IMR-90 (cell line): ENCODE measurements at regions not wholly inside any gene's neighbourhood (a gene's known extent, or its start where the extent isn't known, plus 50 kb on each side); places are given as distances from the start of the nearest gene placed in this dataset.

Experiments used
- ATAC-seq: fragments of 200-7000 bp; cut with Tn5 transposase; 2 replicates; pipeline ENCODE4 v1.9.1; 2020; ENCODE audit warnings: low read depth, mild to moderate bottlenecking, moderate library complexity
- BruUV-seq: library from RNA; stranded (reverse); fragments of 400-500 nt; replicated peaks from 2 replicates; lab custom pipeline; 2021; lab: Mats Ljungman, UMichigan
- CTCF ChIA-PET: fragments of 300-600 bp; formaldehyde crosslinking; extraction: SDS; loops from one replicate; lab custom pipeline; 2021; ENCODE audit warnings: antibody characterized with exemption; lab: Yijun Ruan, JAX
- POLR2A ChIA-PET: fragments of 300-600 bp; sonication (Branson Sonifier 250); formaldehyde crosslinking; loops from one replicate; lab custom pipeline; 2022; ENCODE audit warnings: antibody characterized with exemption; ENCODE audit not compliant: unreplicated experiment; lab: Charles Lee
- DNase-seq: peaks from one replicate; pipeline ENCODE4 v3.0.0; 2013
- H2AFZ ChIP-seq: replicated peaks from 2 replicates; pipeline ENCODE3; 2013; ENCODE audit warnings: low read length, mild to moderate bottlenecking; ENCODE audit not compliant: poor library complexity
- H2AK5ac ChIP-seq: 2 replicates; pipeline ENCODE4 v1.6.1; 2013; ENCODE audit warnings: low read depth, low read length, inconsistent platforms
- H2AK9ac ChIP-seq: replicated peaks from 2 replicates; pipeline ENCODE3; 2013; ENCODE audit warnings: mild to moderate bottlenecking, low read depth, low read length, moderate library complexity; ENCODE audit not compliant: poor library complexity
- H2BK120ac ChIP-seq: 2 replicates; pipeline ENCODE4 v1.6.1; 2013; ENCODE audit warnings: low read depth, low read length, inconsistent platforms
- H2BK15ac ChIP-seq: 3 replicates; pipeline ENCODE4 v1.6.1; 2013; ENCODE audit warnings: low read depth, low read length, inconsistent platforms
- H2BK20ac ChIP-seq: 2 replicates; pipeline ENCODE4 v1.6.1; 2013; ENCODE audit warnings: low read depth, mild to moderate bottlenecking, inconsistent platforms, low read length, moderate library complexity
- H2BK5ac ChIP-seq: 2 replicates; pipeline ENCODE4 v1.6.1; 2013; ENCODE audit warnings: mild to moderate bottlenecking, low read depth, low read length, inconsistent platforms; ENCODE audit not compliant: poor library complexity, severe bottlenecking
- H3K14ac ChIP-seq: replicated peaks from 2 replicates; pipeline ENCODE4 v1.6.1; 2013; ENCODE audit warnings: low read depth, low read length, inconsistent platforms
- H3K18ac ChIP-seq: 2 replicates; pipeline ENCODE4 v1.6.1; 2013; ENCODE audit warnings: low read depth, low read length, control low read depth
- H3K23ac ChIP-seq: 2 replicates; pipeline ENCODE4 v1.6.1; 2013; ENCODE audit warnings: low read depth, low read length, inconsistent platforms
- H3K27ac ChIP-seq: 2 replicates; pipeline ENCODE4 v1.5.1; 2013; ENCODE audit warnings: mild to moderate bottlenecking, control low read depth, low read length; ENCODE audit not compliant: insufficient read depth
- H3K27me3 ChIP-seq: 2 replicates; pipeline ENCODE4 v1.6.1; 2013; ENCODE audit warnings: low read length; ENCODE audit not compliant: control insufficient read depth, insufficient read depth
- H3K36me3 ChIP-seq: 2 replicates; pipeline ENCODE4 v1.6.1; 2013; ENCODE audit warnings: low read length, mixed read lengths; ENCODE audit not compliant: control insufficient read depth, insufficient read depth
- H3K4ac ChIP-seq: 2 replicates; pipeline ENCODE4 v1.6.1; 2013; ENCODE audit warnings: low read depth, low read length, inconsistent platforms
- H3K4me1 ChIP-seq: 2 replicates; pipeline ENCODE4 v1.6.1; 2013; ENCODE audit warnings: low read length, mixed read lengths; ENCODE audit not compliant: control insufficient read depth, insufficient read depth
- H3K4me2 ChIP-seq: 2 replicates; pipeline ENCODE4 v1.6.1; 2013; ENCODE audit warnings: low read depth, mild to moderate bottlenecking, control low read depth, low read length, moderate library complexity
- H3K4me3 ChIP-seq: 2 replicates; pipeline ENCODE4 v1.5.1; 2013; ENCODE audit warnings: low read depth, mild to moderate bottlenecking, control low read depth, low read length, moderate library complexity; ENCODE audit not compliant: insufficient read depth
- H3K56ac ChIP-seq: 2 replicates; pipeline ENCODE4 v1.6.1; 2013; ENCODE audit warnings: low read length, inconsistent platforms; ENCODE audit not compliant: insufficient read depth; ENCODE audit errors: extremely low read depth
- H3K79me1 ChIP-seq, 2 experiments: 2 replicates each; pipeline ENCODE4 v1.6.1; 2013; ENCODE audit warnings: low read length in 2 of 2, inconsistent platforms in 1 of 2, low read depth in 1 of 2
- H3K9ac ChIP-seq: 2 replicates; pipeline ENCODE4 v1.6.1; 2013; ENCODE audit warnings: low read depth, low read length, control low read depth
- H3K9me1 ChIP-seq: 2 replicates; pipeline ENCODE4 v1.6.1; 2013; ENCODE audit warnings: low read length, inconsistent platforms; ENCODE audit not compliant: insufficient read depth
- H3K9me3 ChIP-seq: 2 replicates; pipeline ENCODE4 v1.6.1; 2013; ENCODE audit warnings: low read length; ENCODE audit not compliant: control insufficient read depth, insufficient read depth
- H4K20me1 ChIP-seq: 2 replicates; pipeline ENCODE4 v1.6.1; 2013; ENCODE audit warnings: low read length, inconsistent platforms; ENCODE audit not compliant: insufficient read depth
- H4K5ac ChIP-seq: 2 replicates; pipeline ENCODE4 v1.6.1; 2013; ENCODE audit warnings: mild to moderate bottlenecking, low read depth, low read length, control low read depth
- H4K8ac ChIP-seq, 2 experiments: 2 replicates each; pipeline ENCODE4 v1.6.1; 2013; ENCODE audit warnings: low read depth in 2 of 2, low read length in 2 of 2, control low read depth in 1 of 2, inconsistent platforms in 1 of 2
- H4K91ac ChIP-seq: 2 replicates; pipeline ENCODE4 v1.6.1; 2013; ENCODE audit warnings: low read depth, low read length, inconsistent platforms; ENCODE audit not compliant: insufficient read depth
- BHLHE40 ChIP-seq: fragments of 150-350 bp; IDR thresholded peaks from 2 replicates; pipeline ENCODE4 v1.6.1; 2016; ENCODE audit warnings: mild to moderate bottlenecking, low read depth, low read length
- CEBPB ChIP-seq: IDR thresholded peaks from 2 replicates; pipeline ENCODE4 v1.6.1; 2012; ENCODE audit warnings: low read depth, low read length, improper control_type of control experiment
- CHD1 ChIP-seq: IDR thresholded peaks from 2 replicates; pipeline ENCODE4 v1.6.1; 2012; ENCODE audit warnings: low read depth, low read length, improper control_type of control experiment
- FOS ChIP-seq: fragments of 150-350 bp; IDR thresholded peaks from 2 replicates; pipeline ENCODE4 v1.6.1; 2016; ENCODE audit warnings: low read depth, low read length
- MAFK ChIP-seq: IDR thresholded peaks from 2 replicates; pipeline ENCODE4 v1.6.1; 2012; ENCODE audit warnings: low read depth, low read length, improper control_type of control experiment
- MAZ ChIP-seq: IDR thresholded peaks from 2 replicates; pipeline ENCODE4 v1.6.1; 2012; ENCODE audit warnings: low read depth, mild to moderate bottlenecking, low read length, improper control_type of control experiment, moderate library complexity, borderline replicate concordance
- NFE2L2 ChIP-seq: fragments of 150-350 bp; IDR thresholded peaks from 2 replicates; pipeline ENCODE4 v1.6.1; 2016; ENCODE audit warnings: low read depth, mild to moderate bottlenecking, low read length
- POLR2A ChIP-seq: IDR thresholded peaks from 2 replicates; pipeline ENCODE4 v1.6.1; 2012; ENCODE audit warnings: mild to moderate bottlenecking, low read depth, low read length
- RAD21 ChIP-seq: IDR thresholded peaks from 2 replicates; pipeline ENCODE4 v1.6.1; 2012; ENCODE audit warnings: low read length, improper control_type of control experiment
- RCOR1 ChIP-seq: IDR thresholded peaks from 2 replicates; pipeline ENCODE4 v1.6.1; 2012; ENCODE audit warnings: mild to moderate bottlenecking, low read length, improper control_type of control experiment; ENCODE audit not compliant: insufficient replicate concordance
- RFX5 ChIP-seq: IDR thresholded peaks from 2 replicates; pipeline ENCODE4 v1.8.0; 2012; ENCODE audit warnings: low read depth, mild to moderate bottlenecking, low read length, moderate library complexity
- SMC3 ChIP-seq: fragments of 150-350 bp; IDR thresholded peaks from 2 replicates; pipeline ENCODE4 v1.6.1; 2016; ENCODE audit warnings: low read depth, mild to moderate bottlenecking, antibody characterized with exemption, low read length, moderate library complexity
- WGBS, 2 experiments: methylation state at CpG; one replicate each; pipeline versions ENCODE4 v1.1.5 to v1.1.7; 2013; ENCODE audit warnings: missing lambda C conversion rate in 2 of 2; ENCODE audit not compliant: insufficient read length in 1 of 2; ENCODE audit errors: extremely low coverage in 2 of 2; 5-methylcytosine and 5-hydroxymethylcytosine counted together
- dilution Hi-C: fragments of 300-500 bp; cut with HindIII; formaldehyde crosslinking; loops from one replicate; pipeline ENCODE4 v1.14.3; 2018; ENCODE audit warnings: low sequenced_read_pairs; ENCODE audit not compliant: unreplicated experiment
- in situ Hi-C: fragments of 300-500 bp; cut with MboI; formaldehyde crosslinking; loops from 3 replicates; pipeline ENCODE4 v1.14.3; 2019; ENCODE audit warnings: low sequenced_read_pairs, inconsistent platforms, mixed read lengths
- intact Hi-C: fragments of 100-400 bp; cut with micrococcal nuclease; formaldehyde crosslinking; loops from 2 replicates; pipeline ENCODE4 v1.10.0; 2022
- TF ChIP-seq, protein P1 (sequence below): conservative IDR thresholded peaks from 2 replicates; pipeline ENCODE4 v1.5.1; 2012; ENCODE audit warnings: mild to moderate bottlenecking, low read depth, low read length, improper control_type of control experiment
- TF ChIP-seq, protein P2 (sequence below): fragments of 150-350 bp; IDR thresholded peaks from 2 replicates; pipeline ENCODE4 v1.6.1; 2017; ENCODE audit warnings: mild to moderate bottlenecking, antibody characterized with exemption, low read length, low read depth
- TF ChIP-seq, protein P3 (sequence below): fragments of 150-350 bp; IDR thresholded peaks from 2 replicates; pipeline ENCODE4 v1.6.1; 2016; ENCODE audit warnings: low read depth, mild to moderate bottlenecking, low read length, moderate library complexity, borderline replicate concordance

DNA sequence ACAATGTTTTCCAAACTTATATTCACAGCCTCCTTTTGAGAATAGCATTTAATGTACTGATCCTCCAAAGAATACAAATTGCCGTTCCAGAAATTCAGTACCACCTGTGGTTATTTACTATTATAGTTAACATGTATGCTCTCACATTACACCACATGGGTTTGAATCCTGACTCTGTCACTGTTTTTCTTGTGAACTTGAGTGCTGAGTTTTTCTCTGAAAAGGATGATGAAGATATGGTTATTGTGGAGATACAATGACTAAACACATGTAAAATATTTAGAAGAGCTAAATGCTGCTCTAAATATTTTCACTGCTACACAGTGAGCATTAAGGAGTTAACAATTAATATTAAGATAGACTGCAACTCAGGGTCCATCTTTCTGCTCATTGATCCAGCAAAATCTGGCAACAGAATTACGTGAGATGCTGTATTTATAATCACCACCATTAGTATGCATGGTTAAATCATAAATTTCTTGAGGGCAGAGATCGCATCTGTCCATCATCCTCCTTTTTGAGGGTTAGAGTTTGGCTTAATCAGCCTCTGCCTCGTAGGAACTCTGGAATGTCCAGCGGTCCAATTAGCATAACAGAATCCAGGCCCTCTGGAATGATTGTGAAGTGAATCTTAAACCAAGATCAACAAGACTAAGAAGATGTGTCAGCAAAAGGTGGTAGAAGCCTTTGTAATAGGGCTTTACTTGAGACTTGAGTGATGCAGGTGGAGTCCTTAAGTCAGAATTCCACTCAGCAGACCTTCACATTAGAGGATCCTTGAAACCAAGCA lies 152.8 kb downstream of the MACC1 start:
- no peak overlapping the region for H2BK120ac ChIP-seq
- H4K20me1 ChIP-seq, result no peaks in the 10 kb centered on the region
- H2BK15ac ChIP-seq, result no peak overlapping the region
- H3K9ac ChIP-seq, result no peak overlapping the region
- H2AK5ac ChIP-seq, result no peak overlapping the region
- ATAC-seq, result no peak
- H2AK9ac ChIP-seq, result no peak overlapping the region
- H2BK5ac ChIP-seq, result no peak overlapping the region
- H2AFZ ChIP-seq, result no peak overlapping the region
- no peak overlapping the region for H3K4me2 ChIP-seq
- H3K4me3 ChIP-seq, result no peak overlapping the region
- no peak overlapping the region for H3K4ac ChIP-seq
- no peak overlapping the region for H4K8ac ChIP-seq
- DNase-seq, result peak; percentile 0
- no peaks in the 10 kb centered on the region for H3K9me3 ChIP-seq
- POLR2A ChIA-PET, result no interaction called here
- TF ChIP-seq CHD1 (no peak), RAD21 (no peak), RCOR1 (no peak), MAFK (no peak), FOS (no peak), BHLHE40 (no peak), SMC3 (no peak), RFX5 (no peak), POLR2A (no peak), MAZ (no peak), CEBPB (no peak), NFE2L2 (no peak)
- TF ChIP-seq, protein P1, sequence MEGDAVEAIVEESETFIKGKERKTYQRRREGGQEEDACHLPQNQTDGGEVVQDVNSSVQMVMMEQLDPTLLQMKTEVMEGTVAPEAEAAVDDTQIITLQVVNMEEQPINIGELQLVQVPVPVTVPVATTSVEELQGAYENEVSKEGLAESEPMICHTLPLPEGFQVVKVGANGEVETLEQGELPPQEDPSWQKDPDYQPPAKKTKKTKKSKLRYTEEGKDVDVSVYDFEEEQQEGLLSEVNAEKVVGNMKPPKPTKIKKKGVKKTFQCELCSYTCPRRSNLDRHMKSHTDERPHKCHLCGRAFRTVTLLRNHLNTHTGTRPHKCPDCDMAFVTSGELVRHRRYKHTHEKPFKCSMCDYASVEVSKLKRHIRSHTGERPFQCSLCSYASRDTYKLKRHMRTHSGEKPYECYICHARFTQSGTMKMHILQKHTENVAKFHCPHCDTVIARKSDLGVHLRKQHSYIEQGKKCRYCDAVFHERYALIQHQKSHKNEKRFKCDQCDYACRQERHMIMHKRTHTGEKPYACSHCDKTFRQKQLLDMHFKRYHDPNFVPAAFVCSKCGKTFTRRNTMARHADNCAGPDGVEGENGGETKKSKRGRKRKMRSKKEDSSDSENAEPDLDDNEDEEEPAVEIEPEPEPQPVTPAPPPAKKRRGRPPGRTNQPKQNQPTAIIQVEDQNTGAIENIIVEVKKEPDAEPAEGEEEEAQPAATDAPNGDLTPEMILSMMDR, result no peak
- TF ChIP-seq, protein P2, sequence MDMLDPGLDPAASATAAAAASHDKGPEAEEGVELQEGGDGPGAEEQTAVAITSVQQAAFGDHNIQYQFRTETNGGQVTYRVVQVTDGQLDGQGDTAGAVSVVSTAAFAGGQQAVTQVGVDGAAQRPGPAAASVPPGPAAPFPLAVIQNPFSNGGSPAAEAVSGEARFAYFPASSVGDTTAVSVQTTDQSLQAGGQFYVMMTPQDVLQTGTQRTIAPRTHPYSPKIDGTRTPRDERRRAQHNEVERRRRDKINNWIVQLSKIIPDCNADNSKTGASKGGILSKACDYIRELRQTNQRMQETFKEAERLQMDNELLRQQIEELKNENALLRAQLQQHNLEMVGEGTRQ, result no peak
- TF ChIP-seq, protein P3, sequence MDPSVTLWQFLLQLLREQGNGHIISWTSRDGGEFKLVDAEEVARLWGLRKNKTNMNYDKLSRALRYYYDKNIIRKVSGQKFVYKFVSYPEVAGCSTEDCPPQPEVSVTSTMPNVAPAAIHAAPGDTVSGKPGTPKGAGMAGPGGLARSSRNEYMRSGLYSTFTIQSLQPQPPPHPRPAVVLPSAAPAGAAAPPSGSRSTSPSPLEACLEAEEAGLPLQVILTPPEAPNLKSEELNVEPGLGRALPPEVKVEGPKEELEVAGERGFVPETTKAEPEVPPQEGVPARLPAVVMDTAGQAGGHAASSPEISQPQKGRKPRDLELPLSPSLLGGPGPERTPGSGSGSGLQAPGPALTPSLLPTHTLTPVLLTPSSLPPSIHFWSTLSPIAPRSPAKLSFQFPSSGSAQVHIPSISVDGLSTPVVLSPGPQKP, result no peak
- no peaks in the 10 kb centered on the region for H3K79me1 ChIP-seq
- no peak overlapping the region for H3K14ac ChIP-seq
- no peak overlapping the region for H2BK20ac ChIP-seq
- no peaks in the 10 kb centered on the region for H3K4me1 ChIP-seq
- no peaks in the 10 kb centered on the region for H3K9me1 ChIP-seq
- dilution Hi-C loops (no loop called here), intact Hi-C loops (no loop called here), in situ Hi-C loops (no loop called here)
- H3K23ac ChIP-seq, result no peak overlapping the region
- H3K27me3 ChIP-seq, result no peaks in the 10 kb centered on the region
- no peak overlapping the region for H3K18ac ChIP-seq
- H3K27ac ChIP-seq, result no peak overlapping the region
- H3K36me3 ChIP-seq, result no peaks in the 10 kb centered on the region
- BruUV-seq, result no TSS peak
- no peak overlapping the region for H4K5ac ChIP-seq
- CTCF ChIA-PET, result no interaction called here
- no peak overlapping the region for H4K91ac ChIP-seq
- H3K56ac ChIP-seq, result no peak overlapping the region
- no CpG with 5 or more reads among the region's 5 CpGs for WGBS, 2 experiments
